C4-2B (cell line): ENCODE measurements at regions not wholly inside any gene's neighbourhood (a gene's known extent, or its start where the extent isn't known, plus 50 kb on each side); places are given as distances from the start of the nearest gene placed in this dataset.

ENCODE experiments used
- ZFX ChIP-seq: fragments of 450-650 bp; IDR thresholded peaks from 2 replicates; pipeline ENCODE4 v1.6.1; 2017
- TF ChIP-seq, protein P1 (sequence below): fragments of 450-650 bp; conservative IDR thresholded peaks from 2 replicates; pipeline ENCODE4 v1.5.1; 2017; ENCODE audit warnings: mild to moderate bottlenecking

DNA sequence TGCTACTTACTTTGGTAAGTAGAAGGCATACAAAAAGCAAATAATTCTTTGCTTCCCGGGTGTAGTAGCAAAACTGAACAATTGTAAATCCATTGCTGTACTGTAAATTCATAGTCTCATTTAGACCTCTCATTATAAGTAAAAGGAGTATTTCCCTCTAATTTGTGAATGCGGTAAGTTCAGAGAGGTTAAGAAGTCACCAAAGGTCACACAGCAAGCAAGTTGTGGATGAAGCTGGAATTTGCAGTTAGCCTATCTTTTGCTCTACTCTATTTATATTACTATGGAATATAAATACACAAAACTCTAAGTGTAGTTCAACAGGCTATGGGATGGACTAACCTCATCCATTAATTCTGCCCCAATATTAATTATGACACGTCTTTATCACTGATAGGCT is 508.3 kb downstream of the MCTP2 start:
- TF ChIP-seq, protein P1, sequence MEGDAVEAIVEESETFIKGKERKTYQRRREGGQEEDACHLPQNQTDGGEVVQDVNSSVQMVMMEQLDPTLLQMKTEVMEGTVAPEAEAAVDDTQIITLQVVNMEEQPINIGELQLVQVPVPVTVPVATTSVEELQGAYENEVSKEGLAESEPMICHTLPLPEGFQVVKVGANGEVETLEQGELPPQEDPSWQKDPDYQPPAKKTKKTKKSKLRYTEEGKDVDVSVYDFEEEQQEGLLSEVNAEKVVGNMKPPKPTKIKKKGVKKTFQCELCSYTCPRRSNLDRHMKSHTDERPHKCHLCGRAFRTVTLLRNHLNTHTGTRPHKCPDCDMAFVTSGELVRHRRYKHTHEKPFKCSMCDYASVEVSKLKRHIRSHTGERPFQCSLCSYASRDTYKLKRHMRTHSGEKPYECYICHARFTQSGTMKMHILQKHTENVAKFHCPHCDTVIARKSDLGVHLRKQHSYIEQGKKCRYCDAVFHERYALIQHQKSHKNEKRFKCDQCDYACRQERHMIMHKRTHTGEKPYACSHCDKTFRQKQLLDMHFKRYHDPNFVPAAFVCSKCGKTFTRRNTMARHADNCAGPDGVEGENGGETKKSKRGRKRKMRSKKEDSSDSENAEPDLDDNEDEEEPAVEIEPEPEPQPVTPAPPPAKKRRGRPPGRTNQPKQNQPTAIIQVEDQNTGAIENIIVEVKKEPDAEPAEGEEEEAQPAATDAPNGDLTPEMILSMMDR, result no peak
- no peak for TF ChIP-seq ZFX
